ENCODE measurements at regions not wholly inside any gene's neighbourhood (a gene's known extent, or its start where the extent isn't known, plus 50 kb on each side); places are given as distances from the start of the nearest gene placed in this dataset.

- TF ChIP-seq CTCF (IDR thresholded peaks at IDR 0.05): no peak
- no peak for TF ChIP-seq EP300 (IDR thresholded peaks at IDR 0.05)
Observed at GRCh38 chr6:44675449-44675848, 287.9 kb downstream of the CDC5L start.
